Stimulated activated naive B cell treated with anti-CD40 and anti-IgM and Interleukin-4, amounts not matched to agents 10 μg/mL and 1 μg/mL and 100 μg/mL, for 72 hours (primary cell): ENCODE measurements at regions not wholly inside any gene's neighbourhood (a gene's known extent, or its start where the extent isn't known, plus 50 kb on each side); places are given as distances from the start of the nearest gene placed in this dataset.

Experiments used
- ATAC-seq, 2 donors: fragments of 150-1000 bp; cut with Tn5 transposase; replicated peaks; 2 replicates each; pipeline ENCODE4 v1.10.0; 2021; ENCODE audit warnings: moderate library complexity in 1 of 2
- DNase-seq: peaks from one replicate; pipeline ENCODE4 v3.0.0; 2021
- H3K27ac Mint-ChIP-seq: one replicate; pipeline ENCODE4 v1.8.0; 2022; ENCODE audit warnings: mild to moderate bottlenecking, mixed read lengths
- H3K27me3 Mint-ChIP-seq, 2 donors: one replicate each; pipeline ENCODE4 v1.8.0; 2022; ENCODE audit warnings: mixed read lengths in 2 of 2
- H3K36me3 Mint-ChIP-seq, 2 donors: one replicate each; pipeline ENCODE4 v1.8.0; 2022; ENCODE audit warnings: mixed read lengths in 2 of 2, mild to moderate bottlenecking in 1 of 2
- H3K4me1 Mint-ChIP-seq, 2 donors: one replicate each; pipeline ENCODE4 v1.8.0; 2022; ENCODE audit warnings: mixed read lengths in 2 of 2, mild to moderate bottlenecking in 1 of 2
- H3K4me3 Mint-ChIP-seq, 2 donors: one replicate each; pipeline ENCODE4 v1.8.0; 2022; ENCODE audit warnings: mild to moderate bottlenecking in 2 of 2, mixed read lengths in 2 of 2, moderate library complexity in 1 of 2
- H3K9me3 Mint-ChIP-seq, 2 donors: one replicate each; pipeline ENCODE4 v1.8.0; 2022; ENCODE audit warnings: mixed read lengths in 2 of 2, mild to moderate bottlenecking in 1 of 2

DNA sequence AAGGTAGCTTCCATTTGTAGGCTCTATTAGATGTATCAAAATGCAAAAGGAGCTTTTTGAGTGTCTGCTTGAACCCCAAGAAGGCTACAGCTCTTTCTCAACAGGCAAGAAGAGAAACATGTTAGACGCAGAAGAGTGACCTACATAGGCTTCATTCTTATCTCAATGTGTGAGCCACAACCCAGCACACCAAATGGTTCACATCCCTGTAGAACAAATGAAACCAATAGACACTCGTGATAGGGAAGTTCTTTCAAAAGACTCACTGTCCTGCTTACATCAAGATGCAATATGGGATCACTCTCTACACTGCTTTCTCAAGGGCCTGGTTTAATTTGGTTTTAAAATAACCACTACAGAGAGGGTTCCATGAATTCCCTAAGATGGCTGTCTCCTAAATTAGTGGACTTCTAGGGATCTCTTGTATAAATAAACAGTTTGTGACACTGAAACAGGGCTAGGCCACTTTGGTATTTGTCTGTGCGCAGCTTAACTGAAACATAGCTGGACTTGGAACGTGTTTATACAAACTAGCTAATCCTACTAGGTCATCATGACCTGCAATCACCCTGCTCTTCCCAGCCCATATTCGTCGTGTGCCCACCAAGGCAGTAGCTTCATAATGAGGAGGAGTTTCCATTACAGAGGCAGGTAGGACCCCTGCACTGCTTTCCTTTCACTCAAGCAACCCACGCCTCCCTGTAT, 225.4 kb upstream of the PREP start:
- peaks cover 0 to 2% of the 10 kb centered on the region in 2 donors for H3K36me3 Mint-ChIP-seq
- no peak for DNase-seq
- H3K27me3 Mint-ChIP-seq, result peaks cover 27% of the 10 kb centered on the region in 2 donors
- H3K4me1 Mint-ChIP-seq, result no peaks in the 10 kb centered on the region
- peaks cover 0 to 3% of the 10 kb centered on the region in 2 donors for H3K9me3 Mint-ChIP-seq
- H3K4me3 Mint-ChIP-seq, result no peak overlapping the region
- H3K27ac Mint-ChIP-seq, result no peak overlapping the region
- no peak for ATAC-seq

DNA sequence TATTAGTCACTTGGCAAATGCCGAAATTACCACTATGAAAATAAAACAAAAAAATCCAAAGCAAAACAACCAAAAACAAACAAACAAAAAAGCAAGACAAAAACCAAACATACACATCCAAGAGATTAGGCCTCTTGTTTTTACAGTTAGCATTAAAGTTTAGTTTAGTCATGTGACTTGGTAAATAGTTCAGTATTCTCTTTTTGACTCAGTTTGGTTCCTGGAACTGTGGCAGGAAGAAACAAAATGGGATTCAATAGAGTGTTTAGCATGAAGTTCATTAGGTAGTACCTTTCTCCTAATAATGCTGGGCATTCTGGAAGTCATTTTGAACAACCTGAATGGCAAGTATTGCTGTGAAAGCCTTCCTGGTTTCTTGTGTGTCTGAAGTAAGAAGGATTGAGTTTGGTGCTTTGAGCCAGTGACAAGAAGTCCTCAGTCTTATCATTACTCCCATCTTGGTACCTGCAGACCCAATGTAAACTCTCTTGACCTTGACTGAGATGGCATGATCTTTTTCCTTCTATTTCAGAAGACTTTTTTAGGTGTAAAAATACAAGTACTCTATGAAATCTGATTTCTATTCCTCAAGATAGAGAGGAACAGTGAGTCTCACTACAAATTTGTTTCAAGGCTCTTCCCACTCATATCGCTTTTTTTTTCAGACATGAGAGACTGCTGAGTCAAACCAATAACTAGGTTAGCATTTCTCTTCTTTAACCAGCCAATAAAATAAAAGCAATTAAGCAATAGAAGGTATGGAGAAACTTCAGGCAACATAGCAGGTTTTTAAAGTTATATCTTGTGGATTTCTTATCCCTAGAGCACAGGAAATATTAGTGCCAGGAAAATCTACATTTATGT, 223.6 kb upstream of the PREP start:
- Mint-ChIP-seq H3K4me3 (no peak overlapping the region), H3K27me3 (peaks cover 27 to 43% of the 10 kb centered on the region in 2 donors), H3K9me3 (peaks cover 0 to 3% of the 10 kb centered on the region in 2 donors), H3K4me1 (no peaks in the 10 kb centered on the region), H3K27ac (no peak overlapping the region), H3K36me3 (no peaks in the 10 kb centered on the region)
- DNase-seq, result no peak
- no peak for ATAC-seq

GRCh38 chr6:105624021-105624420, 221.1 kb upstream of the PREP start:
- Mint-ChIP-seq H3K27ac (no peak overlapping the region), H3K27me3 (peaks cover 13 to 34% of the 10 kb centered on the region in 2 donors), H3K9me3 (no peaks in the 10 kb centered on the region), H3K36me3 (no peaks in the 10 kb centered on the region), H3K4me3 (no peak overlapping the region), H3K4me1 (no peaks in the 10 kb centered on the region)
- DNase-seq (no peak), ATAC-seq (no peak)

GRCh38 chr6:105622226-105622625, 219.3 kb upstream of the PREP start:
- Mint-ChIP-seq H3K4me1 (no peaks in the 10 kb centered on the region), H3K4me3 (no peak overlapping the region), H3K27me3 (peaks cover 4 to 40% of the 10 kb centered on the region in 2 donors), H3K9me3 (no peaks in the 10 kb centered on the region), H3K36me3 (no peaks in the 10 kb centered on the region), H3K27ac (no peak overlapping the region)
- ATAC-seq (no peak), DNase-seq (no peak)

- Mint-ChIP-seq H3K27ac (no peak overlapping the region), H3K36me3 (no peaks in the 10 kb centered on the region), H3K9me3 (no peaks in the 10 kb centered on the region), H3K4me3 (no peak overlapping the region), H3K27me3 (peaks cover 4 to 42% of the 10 kb centered on the region in 2 donors), H3K4me1 (no peaks in the 10 kb centered on the region)
- ATAC-seq (no peak), DNase-seq (no peak)
Measured at GRCh38 chr6:105621564-105622175, 218.8 kb upstream of the PREP start.

GRCh38 chr6:105620878-105621277, 218.0 kb upstream of the PREP start:
- Mint-ChIP-seq H3K4me1 (no peaks in the 10 kb centered on the region), H3K36me3 (no peaks in the 10 kb centered on the region), H3K27me3 (peaks cover 4 to 42% of the 10 kb centered on the region in 2 donors), H3K27ac (no peak overlapping the region), H3K9me3 (no peaks in the 10 kb centered on the region), H3K4me3 (no peak overlapping the region)
- DNase-seq (no peak), ATAC-seq (no peak)

DNA sequence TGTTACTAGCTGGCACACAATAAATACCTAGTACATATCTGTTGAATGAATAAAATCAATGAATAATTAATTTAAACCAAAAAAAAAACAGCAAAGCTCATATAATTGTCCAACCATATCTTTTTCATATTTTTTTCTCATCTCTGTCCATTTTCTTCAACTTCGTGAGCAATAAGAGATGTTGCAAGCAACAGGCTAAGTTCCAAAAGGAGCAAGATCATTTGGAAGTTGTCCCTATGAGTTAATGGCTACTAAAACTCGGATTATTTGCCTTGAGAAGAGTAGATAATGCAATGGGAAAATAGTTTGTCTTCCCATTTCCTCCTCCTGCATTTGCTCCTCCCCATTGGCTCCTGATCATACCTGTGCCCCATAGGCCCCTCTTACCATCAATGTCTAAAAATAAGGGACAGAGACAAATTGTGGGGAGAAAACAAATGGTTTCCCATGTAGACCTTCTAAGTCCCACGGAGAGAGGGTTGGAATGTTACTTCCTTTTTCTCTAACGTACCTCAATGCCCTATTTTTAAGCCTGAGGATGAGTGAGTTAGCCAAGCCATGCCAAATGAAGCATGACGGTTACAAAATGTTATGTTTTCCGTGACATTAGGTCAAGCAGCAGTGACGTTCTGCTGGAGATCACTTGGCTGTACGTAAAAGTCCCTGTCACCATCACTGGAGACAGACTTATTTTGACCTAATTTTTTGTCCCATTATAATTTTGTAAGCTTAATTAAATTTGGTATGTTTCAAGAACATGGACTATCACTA, 217.3 kb upstream of the PREP start:
- no peak overlapping the region for H3K4me3 Mint-ChIP-seq
- ATAC-seq, result no peak
- H3K9me3 Mint-ChIP-seq, result peaks cover 2 to 3% of the 10 kb centered on the region in 2 donors
- no peaks in the 10 kb centered on the region for H3K4me1 Mint-ChIP-seq
- peaks cover 0 to under 1% of the 10 kb centered on the region in 2 donors for H3K36me3 Mint-ChIP-seq
- H3K27ac Mint-ChIP-seq, result no peak overlapping the region
- peaks cover 4 to 40% of the 10 kb centered on the region in 2 donors for H3K27me3 Mint-ChIP-seq
- no peak for DNase-seq

GRCh38 chr6:105618247-105618646, 215.4 kb upstream of the PREP start:
- H3K36me3 Mint-ChIP-seq, result peaks cover 5% of the 10 kb centered on the region in 2 donors
- H3K27ac Mint-ChIP-seq, result no peak overlapping the region
- no peak overlapping the region for H3K4me3 Mint-ChIP-seq
- peaks cover 5 to 7% of the 10 kb centered on the region in 2 donors for H3K9me3 Mint-ChIP-seq
- DNase-seq (no peak), ATAC-seq (no peak)
- peaks cover 0 to 29% of the 10 kb centered on the region in 2 donors for H3K27me3 Mint-ChIP-seq
- no peaks in the 10 kb centered on the region for H3K4me1 Mint-ChIP-seq

GRCh38 chr6:105616521-105616920, 213.6 kb upstream of the PREP start:
- Mint-ChIP-seq H3K36me3 (peaks cover 5% of the 10 kb centered on the region in 2 donors), H3K27me3 (peaks cover 0 to 15% of the 10 kb centered on the region in 2 donors), H3K4me1 (no peaks in the 10 kb centered on the region), H3K27ac (no peak overlapping the region), H3K4me3 (no peak overlapping the region), H3K9me3 (peaks cover 5 to 7% of the 10 kb centered on the region in 2 donors)
- ATAC-seq (no peak), DNase-seq (no peak)

- peaks cover 8 to 15% of the 10 kb centered on the region in 2 donors for H3K27me3 Mint-ChIP-seq
- peaks cover 5% of the 10 kb centered on the region in 2 donors for H3K36me3 Mint-ChIP-seq
- H3K4me1 Mint-ChIP-seq, result peaks cover 0 to 2% of the 10 kb centered on the region in 2 donors
- no peak for DNase-seq
- H3K4me3 Mint-ChIP-seq, result no peak overlapping the region
- peaks cover 5 to 7% of the 10 kb centered on the region in 2 donors for H3K9me3 Mint-ChIP-seq
- no peak for ATAC-seq
- H3K27ac Mint-ChIP-seq, result no peak overlapping the region
Measured at GRCh38 chr6:105611606-105612005, 208.7 kb upstream of the PREP start.

- Mint-ChIP-seq H3K27ac (no peak overlapping the region), H3K4me3 (no peak overlapping the region), H3K9me3 (peaks cover 0 to 4% of the 10 kb centered on the region in 2 donors)
Measured at GRCh38 chr6:105609375-105609991, 206.6 kb upstream of the PREP start.

DNA sequence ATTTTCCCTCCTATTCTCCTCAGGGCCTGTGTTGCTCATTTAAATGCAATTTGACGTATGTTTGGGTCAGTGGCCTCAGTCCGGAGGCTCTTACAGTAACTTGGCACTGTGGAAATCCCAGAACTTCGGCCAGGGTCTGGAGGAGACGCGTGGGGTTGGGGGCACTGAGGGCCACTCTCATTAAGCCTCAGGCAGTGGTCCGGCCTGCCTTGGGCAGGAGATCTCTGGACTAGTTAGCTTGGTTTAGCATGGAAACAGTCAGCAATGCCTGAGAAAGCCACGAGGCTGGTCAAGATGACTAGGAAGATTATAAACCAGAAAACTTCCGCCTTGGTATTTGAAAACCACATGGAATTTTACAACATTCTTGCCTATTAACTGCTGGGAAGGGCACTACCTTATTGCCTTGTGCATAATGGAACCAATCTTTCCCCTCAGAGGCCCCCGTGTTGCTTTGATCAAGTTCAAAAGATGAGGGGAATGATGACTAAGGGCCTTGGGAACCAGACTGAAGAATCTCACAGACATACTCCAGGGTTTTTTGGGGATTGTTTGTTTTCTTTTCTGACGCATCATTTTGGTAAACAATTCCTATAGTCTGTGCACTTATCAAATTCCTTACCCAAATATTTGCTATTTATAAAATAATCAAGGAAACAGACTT, 206.0 kb upstream of the PREP start:
- peaks cover 0 to 2% of the 10 kb centered on the region in 2 donors for H3K4me1 Mint-ChIP-seq
- no peaks in the 10 kb centered on the region for H3K36me3 Mint-ChIP-seq
- ATAC-seq, result no peak
- no peak for DNase-seq
- H3K27ac Mint-ChIP-seq, result no peak overlapping the region
- H3K9me3 Mint-ChIP-seq, result peaks cover 0 to 4% of the 10 kb centered on the region in 2 donors
- H3K4me3 Mint-ChIP-seq, result no peak overlapping the region
- H3K27me3 Mint-ChIP-seq, result peaks cover 16 to 19% of the 10 kb centered on the region in 2 donors

More at GRCh38 chr6:105609375-105609991, 206.6 kb upstream of the PREP start:
- Mint-ChIP-seq H3K36me3 (no peaks in the 10 kb centered on the region), H3K27me3 (peaks cover 16% of the 10 kb centered on the region in 2 donors), H3K4me1 (peaks cover 0 to 2% of the 10 kb centered on the region in 2 donors)
- no peak for ATAC-seq
- DNase-seq, result no peak
